Thymus (tissue), 11 donors: ENCODE measurements at regions not wholly inside any gene's neighbourhood (a gene's known extent, or its start where the extent isn't known, plus 50 kb on each side); places are given as distances from the start of the nearest gene placed in this dataset.

Experiments
- DNase-seq, 9 donors: peaks; one replicate each; pipeline ENCODE4 v3.0.0-alpha.2; 2013; ENCODE audit warnings: low spot score in 9 of 9, low read depth in 6 of 9, missing footprints in 1 of 9
- H3K27ac ChIP-seq, 2 donors: one replicate each; pipeline ENCODE4 v1.5.1; 2013; ENCODE audit warnings: control low read depth in 1 of 2, low read depth in 1 of 2, low read length in 1 of 2, mild to moderate bottlenecking in 1 of 2, moderate library complexity in 1 of 2
- H3K27me3 ChIP-seq, 2 donors: one replicate each; pipeline ENCODE4 v1.5.1; 2013; ENCODE audit warnings: low read length in 1 of 2; ENCODE audit not compliant: control insufficient read depth in 2 of 2, insufficient read depth in 1 of 2
- H3K36me3 ChIP-seq, 2 donors: one replicate each; pipeline ENCODE4 v1.5.1; 2013; ENCODE audit warnings: low read length in 1 of 2, mild to moderate bottlenecking in 1 of 2, moderate library complexity in 1 of 2; ENCODE audit not compliant: control insufficient read depth in 2 of 2, insufficient read depth in 2 of 2
- H3K4me1 ChIP-seq, 2 donors: one replicate each; pipeline ENCODE4 v1.5.1; 2013; ENCODE audit warnings: low read length in 2 of 2; ENCODE audit not compliant: control insufficient read depth in 2 of 2, insufficient read depth in 2 of 2
- H3K4me3 ChIP-seq, 2 donors: one replicate each; pipeline ENCODE4 v1.5.1; 2013; ENCODE audit warnings: low read length in 2 of 2, control low read depth in 1 of 2, mild to moderate bottlenecking in 1 of 2
- H3K9me3 ChIP-seq, 2 donors: one replicate each; pipeline ENCODE4 v1.5.1; 2013; ENCODE audit warnings: low read length in 1 of 2, mild to moderate bottlenecking in 1 of 2; ENCODE audit not compliant: control insufficient read depth in 2 of 2, insufficient read depth in 1 of 2
- WGBS: extraction: QIAGEN DNeasy Blood & Tissue Kit; methylation state at CpG from one replicate; pipeline ENCODE4 v1.1.7; 2013; 5-methylcytosine and 5-hydroxymethylcytosine counted together
- donor health status: healthy.

DNA sequence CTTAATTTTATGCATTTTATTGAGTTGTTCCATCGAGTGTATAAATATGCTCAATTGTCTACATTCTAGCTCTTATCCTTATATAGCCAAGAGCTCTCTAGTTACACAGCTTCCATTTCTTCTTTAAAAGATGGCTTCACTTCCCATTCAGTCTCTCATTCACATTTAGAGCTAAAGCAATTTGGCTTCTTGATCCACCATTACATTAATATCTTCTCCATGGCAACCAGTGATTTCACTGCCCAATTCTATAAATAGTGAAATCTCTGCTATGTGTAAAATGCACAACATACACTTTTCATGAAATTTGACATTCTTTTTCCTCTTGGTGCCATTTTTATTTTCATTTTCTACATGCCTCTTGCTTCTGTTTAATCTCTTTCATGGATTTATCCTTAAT lies 696.9 kb upstream of the ATXN8OS start:
- DNase-seq, result no peak
- no peak overlapping the region for H3K4me3 ChIP-seq
- no peaks in the 10 kb centered on the region for H3K4me1 ChIP-seq
- H3K27me3 ChIP-seq, result no peaks in the 10 kb centered on the region
- no peak overlapping the region for H3K27ac ChIP-seq
- H3K36me3 ChIP-seq, result no peaks in the 10 kb centered on the region
- peaks cover 0 to 13% of the 10 kb centered on the region in 2 donors for H3K9me3 ChIP-seq
- 93% methylated on average over 1 of the region's 1 CpG for WGBS

DNA sequence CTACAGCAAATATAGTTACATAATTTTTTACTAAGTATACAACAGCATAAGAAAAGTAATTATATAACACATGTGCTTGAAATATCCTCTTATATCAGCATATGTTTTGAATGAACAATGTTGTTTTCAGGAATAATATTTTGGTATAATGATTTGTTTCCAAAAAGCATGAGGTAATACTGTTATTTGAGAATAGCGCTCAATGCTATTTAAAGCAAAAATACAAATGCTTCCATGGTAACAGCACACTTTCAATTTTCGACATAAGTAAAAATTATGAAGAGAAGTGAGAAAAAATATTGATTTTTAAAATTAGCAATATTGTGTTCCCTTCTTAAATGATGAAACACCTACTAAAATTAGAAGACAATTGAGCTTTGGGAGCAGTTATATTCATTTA lies 715.9 kb upstream of the ATXN8OS start:
- no peak overlapping the region for H3K27ac ChIP-seq
- no peak overlapping the region for H3K4me3 ChIP-seq
- no peaks in the 10 kb centered on the region for H3K27me3 ChIP-seq
- H3K36me3 ChIP-seq, result no peaks in the 10 kb centered on the region
- no peaks in the 10 kb centered on the region for H3K9me3 ChIP-seq
- H3K4me1 ChIP-seq, result no peaks in the 10 kb centered on the region
- WGBS, result 91% methylated on average over 2 of the region's 2 CpGs
- DNase-seq, result no peak

DNA sequence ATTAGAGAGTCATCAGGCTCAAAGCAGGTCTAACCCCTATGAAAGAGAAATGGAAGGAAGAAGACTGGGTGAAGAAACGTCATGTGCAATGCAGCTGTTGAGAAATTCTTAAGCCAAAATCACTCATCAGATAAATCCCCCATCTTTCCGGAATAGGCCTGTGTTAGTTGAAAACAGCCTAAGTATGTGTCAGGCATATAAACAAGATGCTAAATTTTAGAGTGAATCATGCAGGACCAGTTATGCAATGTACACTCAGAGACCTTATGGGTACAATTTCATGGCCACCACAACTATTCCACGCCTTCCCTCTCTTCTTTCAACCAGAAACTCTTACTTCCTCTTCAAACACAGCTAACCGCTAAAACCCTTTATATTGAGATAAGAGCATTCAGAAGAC lies 717.7 kb upstream of the ATXN8OS start:
- no peaks in the 10 kb centered on the region for H3K4me1 ChIP-seq
- WGBS, result 64% methylated on average over 4 of the region's 4 CpGs

DNA sequence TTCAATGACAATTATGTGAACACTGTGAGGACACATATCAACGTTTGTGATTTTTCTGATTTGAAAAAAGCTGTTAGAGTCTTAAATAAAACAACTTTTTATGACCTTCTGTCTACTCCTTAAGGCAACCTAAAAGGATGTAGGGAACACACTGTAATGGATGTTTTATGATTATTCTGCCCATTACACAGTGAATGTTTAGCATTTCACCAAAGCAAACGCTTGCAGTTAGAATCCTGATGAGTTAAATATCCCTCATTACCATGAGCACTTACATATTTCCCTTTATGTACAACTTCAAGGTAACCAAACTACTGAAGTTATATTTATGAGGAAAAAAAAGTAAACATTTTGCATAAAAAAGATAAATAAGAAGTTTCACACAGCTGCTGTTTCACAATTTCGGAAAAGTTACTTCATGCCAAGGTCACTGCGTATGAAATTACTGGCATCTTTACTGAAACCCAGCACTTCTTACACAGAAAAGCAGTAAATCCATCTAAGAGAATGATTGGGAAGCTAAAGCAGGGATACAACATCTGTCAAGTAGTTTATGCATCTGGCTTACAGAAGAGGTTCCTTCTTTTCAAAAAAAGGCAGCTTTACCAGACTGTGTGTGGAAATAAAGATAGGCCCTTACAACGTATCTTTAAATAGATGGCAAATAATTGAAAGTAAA lies 733.7 kb upstream of the ATXN8OS start:
- Histone ChIP-seq H3K4me3 (no peak overlapping the region), H3K36me3 (no peaks in the 10 kb centered on the region), H3K4me1 (no peaks in the 10 kb centered on the region), H3K9me3 (peaks cover 0 to 3% of the 10 kb centered on the region in 2 donors), H3K27ac (no peak overlapping the region), H3K27me3 (no peaks in the 10 kb centered on the region)
- 89% methylated on average over 5 of the region's 5 CpGs for WGBS
- DNase-seq, result no peak

More for the DNA sequence above, 717.7 kb upstream of the ATXN8OS start:
- no peak overlapping the region for H3K4me3 ChIP-seq
- H3K27ac ChIP-seq, result no peak overlapping the region
- H3K9me3 ChIP-seq, result peaks cover 0 to 1% of the 10 kb centered on the region in 2 donors
- H3K27me3 ChIP-seq, result no peaks in the 10 kb centered on the region
- H3K36me3 ChIP-seq, result no peaks in the 10 kb centered on the region
- DNase-seq, result no peak

DNA sequence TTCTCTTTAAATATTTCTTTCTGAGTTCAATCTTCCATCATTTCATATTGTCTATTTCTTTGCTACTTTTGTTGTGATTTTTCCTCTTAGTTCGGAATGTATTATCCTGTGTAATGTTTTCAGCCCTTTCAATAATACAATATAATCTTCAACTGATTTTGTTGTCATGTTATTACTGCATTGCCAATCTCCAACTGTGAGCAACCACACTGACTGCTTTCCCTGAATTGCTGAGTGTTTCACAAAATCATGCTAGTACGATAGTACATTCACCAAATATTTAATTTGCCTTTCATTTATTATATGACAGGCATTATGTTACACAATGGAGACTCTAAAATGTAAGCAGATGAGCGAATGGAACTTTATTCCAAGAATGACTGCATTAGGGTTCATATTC lies 744.3 kb upstream of the ATXN8OS start:
- H3K4me1 ChIP-seq, result no peaks in the 10 kb centered on the region
- no peak for DNase-seq
- no peaks in the 10 kb centered on the region for H3K36me3 ChIP-seq
- no peaks in the 10 kb centered on the region for H3K27me3 ChIP-seq
- WGBS, result 91% methylated on average over 3 of the region's 3 CpGs
- H3K4me3 ChIP-seq, result no peak overlapping the region
- no peak overlapping the region for H3K27ac ChIP-seq
- H3K9me3 ChIP-seq, result no peaks in the 10 kb centered on the region

DNA sequence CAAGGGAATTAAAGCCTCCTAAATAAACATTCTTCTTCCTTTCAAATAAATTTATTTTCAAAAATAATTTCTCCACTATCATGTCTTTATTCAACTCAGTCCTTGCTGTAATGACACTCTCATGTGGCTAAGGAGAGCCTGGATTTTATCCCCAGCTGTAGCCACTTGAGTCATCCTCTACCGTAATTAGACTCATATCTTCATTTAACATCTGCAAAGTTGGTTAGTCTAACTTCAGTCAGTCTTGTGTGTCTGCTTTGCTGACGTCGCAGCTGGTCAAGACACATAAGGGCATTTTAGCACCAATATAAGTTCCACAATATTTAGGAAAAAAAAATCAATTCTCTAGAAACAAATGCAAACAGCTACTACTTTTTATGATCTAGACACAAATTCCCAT lies 776.4 kb upstream of the ATXN8OS start:
- Histone ChIP-seq H3K4me3 (no peak overlapping the region), H3K9me3 (no peaks in the 10 kb centered on the region), H3K36me3 (no peaks in the 10 kb centered on the region), H3K4me1 (no peaks in the 10 kb centered on the region), H3K27ac (no peak overlapping the region), H3K27me3 (no peaks in the 10 kb centered on the region)
- 83% methylated on average over 3 of the region's 3 CpGs for WGBS
- no peak for DNase-seq

DNA sequence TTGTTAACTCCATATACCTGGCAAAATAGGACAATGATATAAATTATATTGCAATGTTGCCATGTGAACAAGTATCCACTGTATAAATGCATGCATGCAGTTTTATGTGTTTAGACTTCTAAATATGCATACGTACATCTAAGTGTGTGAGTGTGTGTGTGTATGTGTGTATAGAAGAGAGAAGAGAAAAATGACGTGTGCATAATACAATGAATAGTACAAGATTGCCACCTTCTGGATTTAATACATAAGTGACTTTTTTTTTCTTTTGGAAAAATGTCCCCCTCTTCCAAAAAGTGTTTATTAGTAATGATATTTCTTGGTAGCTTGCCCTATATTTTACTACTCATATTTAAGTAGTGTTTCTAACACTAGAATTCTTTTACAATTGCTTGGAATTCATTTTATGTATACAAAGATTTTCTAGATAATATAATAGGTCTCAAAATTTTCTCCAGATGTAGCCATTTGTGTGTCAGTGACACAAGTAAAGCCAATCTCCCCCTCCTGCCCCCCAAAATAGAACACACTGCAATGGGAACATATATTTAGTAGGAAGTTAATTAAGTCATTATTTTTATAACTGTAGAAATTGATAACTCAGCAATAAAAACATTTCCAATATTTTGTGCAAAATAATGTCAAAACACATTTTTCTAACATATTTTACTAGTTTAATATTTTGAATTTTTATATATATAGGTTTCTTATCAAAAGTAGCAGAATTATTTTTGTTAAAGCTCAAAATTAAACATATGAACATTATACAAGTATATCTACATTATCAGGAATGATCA lies 783.3 kb upstream of the ATXN8OS start:
- no peak for DNase-seq
- WGBS, result 18% methylated on average over 2 of the region's 2 CpGs
- Histone ChIP-seq H3K27ac (no peak overlapping the region), H3K4me3 (no peak overlapping the region), H3K4me1 (no peaks in the 10 kb centered on the region), H3K27me3 (no peaks in the 10 kb centered on the region), H3K9me3 (no peaks in the 10 kb centered on the region), H3K36me3 (no peaks in the 10 kb centered on the region)

DNA sequence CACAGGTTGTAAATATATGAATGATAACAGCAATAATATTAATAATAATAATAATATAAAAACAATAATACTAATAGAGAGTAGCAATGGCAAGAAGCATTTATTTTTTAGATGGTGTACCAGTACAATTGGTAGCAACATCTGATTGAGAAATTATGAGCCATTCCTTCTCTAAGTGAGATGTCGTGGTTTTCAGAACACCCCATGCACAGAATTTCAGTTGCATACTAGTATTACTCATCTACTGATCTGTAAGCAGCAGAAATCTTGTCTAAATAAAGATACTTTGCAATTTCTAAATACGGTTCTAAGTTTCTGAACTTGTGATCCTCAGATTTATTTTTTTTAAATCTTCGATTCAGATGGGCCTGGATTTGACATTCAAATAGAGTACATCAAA lies 788.0 kb upstream of the ATXN8OS start:
- Histone ChIP-seq H3K9me3 (no peaks in the 10 kb centered on the region), H3K27me3 (no peaks in the 10 kb centered on the region), H3K27ac (no peak overlapping the region), H3K4me3 (no peak overlapping the region), H3K36me3 (no peaks in the 10 kb centered on the region), H3K4me1 (no peaks in the 10 kb centered on the region)
- no peak for DNase-seq
- WGBS, result 93% methylated on average over 3 of the region's 3 CpGs

DNA sequence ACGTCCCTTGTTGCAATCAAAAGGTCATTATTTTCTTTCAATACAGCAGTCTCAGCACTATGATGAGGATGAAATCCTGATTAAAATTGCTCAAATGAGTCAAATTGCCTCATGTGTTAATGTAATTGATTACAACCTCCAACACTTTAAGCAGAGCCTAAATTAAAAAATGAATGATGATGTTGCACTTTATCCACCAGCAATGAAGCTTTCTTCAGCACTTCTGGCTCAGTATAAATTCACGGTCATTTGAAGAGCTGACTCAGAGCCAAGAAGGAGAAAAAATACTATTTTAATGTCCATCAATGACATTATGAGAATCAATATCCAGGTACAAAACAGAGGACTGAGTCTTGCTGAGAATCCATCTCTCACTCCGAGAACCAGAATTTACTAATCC lies 792.6 kb upstream of the ATXN8OS start:
- Histone ChIP-seq H3K27ac (no peak overlapping the region), H3K9me3 (no peaks in the 10 kb centered on the region), H3K4me3 (no peak overlapping the region), H3K4me1 (no peaks in the 10 kb centered on the region), H3K27me3 (no peaks in the 10 kb centered on the region), H3K36me3 (no peaks in the 10 kb centered on the region)
- no peak for DNase-seq
- WGBS, result 96% methylated on average over 3 of the region's 3 CpGs
